ENCODE measurements at regions not wholly inside any gene's neighbourhood (a gene's known extent, or its start where the extent isn't known, plus 50 kb on each side); places are given as distances from the start of the nearest gene placed in this dataset.

GRCh38 chr5:38104497-38105230 lies 153.7 kb upstream of the EGFLAM start:
- Histone ChIP-seq H3K4me3 (ENCODE audit: low read length) (no peak overlapping the region), H3K4me2 (ENCODE audit: low read length) (no peak overlapping the region), H3K4me1 (ENCODE audit: control insufficient read depth, low read length) (no peaks in the 10 kb centered on the region), H3K9me3 (ENCODE audit: control insufficient read depth, insufficient read depth, low read length) (no peaks in the 10 kb centered on the region), H3K27ac (ENCODE audit: low read depth, low read length) (no peak overlapping the region), H3F3A (ENCODE audit: control insufficient read depth, insufficient read depth) (no peaks in the 10 kb centered on the region), H3K79me2 (ENCODE audit: control insufficient read depth, low read length) (no peaks in the 10 kb centered on the region), H3K36me3 (ENCODE audit: control insufficient read depth, low read length) (no peaks in the 10 kb centered on the region), H4K20me1 (ENCODE audit: control insufficient read depth, insufficient read depth, low read depth, low read length) (no peaks in the 10 kb centered on the region), H3K9me2 (replicated peaks; ENCODE audit: control insufficient read depth, low read length) (no peaks in the 10 kb centered on the region), H3K27me3 (ENCODE audit: control insufficient read depth, low read length) (no peaks in the 10 kb centered on the region)
- TF ChIP-seq CTCF (IDR thresholded peaks at IDR 0.05; ENCODE audit: low read depth, low read length, poor library complexity, severe bottlenecking) = no peak
- TF ChIP-seq EZH2phosphoT487 (IDR thresholded peaks at IDR 0.05; ENCODE audit: borderline replicate concordance, low read length) = no peak

GRCh38 chr5:38101897-38102296 lies 156.5 kb upstream of the EGFLAM start:
- Histone ChIP-seq H3K9me2 (replicated peaks; ENCODE audit: control insufficient read depth, low read length) (no peaks in the 10 kb centered on the region), H3K79me2 (ENCODE audit: control insufficient read depth, low read length) (no peaks in the 10 kb centered on the region), H3K27me3 (ENCODE audit: control insufficient read depth, low read length) (no peaks in the 10 kb centered on the region), H3K4me3 (ENCODE audit: low read length) (no peak overlapping the region), H3F3A (ENCODE audit: control insufficient read depth, insufficient read depth) (no peaks in the 10 kb centered on the region), H3K36me3 (ENCODE audit: control insufficient read depth, low read length) (no peaks in the 10 kb centered on the region), H3K27ac (ENCODE audit: low read depth, low read length) (no peak overlapping the region), H4K20me1 (ENCODE audit: control insufficient read depth, insufficient read depth, low read depth, low read length) (no peaks in the 10 kb centered on the region), H3K9me3 (ENCODE audit: control insufficient read depth, insufficient read depth, low read length) (no peaks in the 10 kb centered on the region), H3K4me2 (ENCODE audit: low read length) (no peak overlapping the region), H3K4me1 (ENCODE audit: control insufficient read depth, low read length) (no peaks in the 10 kb centered on the region)
- TF ChIP-seq EZH2phosphoT487 (IDR thresholded peaks at IDR 0.05; ENCODE audit: borderline replicate concordance, low read length) (no peak), CTCF (IDR thresholded peaks at IDR 0.05; ENCODE audit: low read depth, low read length, poor library complexity, severe bottlenecking) (no peak)

- no peak for TF ChIP-seq CTCF (IDR thresholded peaks at IDR 0.05; ENCODE audit: low read depth, low read length, poor library complexity, severe bottlenecking)
- no peak for TF ChIP-seq EZH2phosphoT487 (IDR thresholded peaks at IDR 0.05; ENCODE audit: borderline replicate concordance, low read length)
- H3K4me2 ChIP-seq (ENCODE audit: low read length) = no peak overlapping the region
- no peaks in the 10 kb centered on the region for H3K79me2 ChIP-seq (ENCODE audit: control insufficient read depth, low read length)
- H3K27me3 ChIP-seq (ENCODE audit: control insufficient read depth, low read length) = no peaks in the 10 kb centered on the region
- no peaks in the 10 kb centered on the region for H3K36me3 ChIP-seq (ENCODE audit: control insufficient read depth, low read length)
- H3K27ac ChIP-seq (ENCODE audit: low read depth, low read length) = no peak overlapping the region
- no peaks in the 10 kb centered on the region for H3K4me1 ChIP-seq (ENCODE audit: control insufficient read depth, low read length)
- H3F3A ChIP-seq (ENCODE audit: control insufficient read depth, insufficient read depth) = no peaks in the 10 kb centered on the region
- no peak overlapping the region for H3K4me3 ChIP-seq (ENCODE audit: low read length)
- H3K9me2 ChIP-seq (replicated peaks; ENCODE audit: control insufficient read depth, low read length) = no peaks in the 10 kb centered on the region
- no peaks in the 10 kb centered on the region for H4K20me1 ChIP-seq (ENCODE audit: control insufficient read depth, insufficient read depth, low read depth, low read length)
- no peaks in the 10 kb centered on the region for H3K9me3 ChIP-seq (ENCODE audit: control insufficient read depth, insufficient read depth, low read length)
Observed at GRCh38 chr5:38099205-38100168, 158.9 kb upstream of the EGFLAM start.

Data from DOHH2 (cell line).